SW480 (cell line): ENCODE measurements at regions not wholly inside any gene's neighbourhood (a gene's known extent, or its start where the extent isn't known, plus 50 kb on each side); places are given as distances from the start of the nearest gene placed in this dataset.
A peak's percentile ranks its signal among the peaks of the same experiment; 100 is the strongest.

ENCODE experiments used
- DNase-seq: peaks from one replicate; pipeline ENCODE4 v3.0.0-alpha.2; 2016; ENCODE audit warnings: low spot score

DNA sequence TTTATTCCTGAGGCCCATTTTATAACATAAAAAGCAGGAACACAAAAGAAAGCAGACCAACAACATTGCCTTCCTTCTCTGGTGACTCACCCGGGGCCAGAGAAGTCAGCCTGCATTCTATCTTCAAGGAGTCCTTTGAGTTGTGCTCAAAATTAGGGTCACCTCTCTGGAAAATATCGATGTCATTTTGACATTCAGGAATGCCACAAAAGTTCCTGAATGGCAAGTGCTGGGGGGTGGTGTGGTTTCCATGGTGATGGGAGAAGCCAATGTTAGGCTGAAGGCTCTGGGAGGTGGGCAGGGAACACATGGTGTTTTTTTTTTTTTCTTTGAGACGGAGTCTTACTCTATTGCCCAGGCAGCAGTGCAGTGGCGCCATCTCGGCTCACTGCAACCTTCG lies 159.6 kb downstream of the HAPSTR1 start:
- DNase-seq = no peak

DNA sequence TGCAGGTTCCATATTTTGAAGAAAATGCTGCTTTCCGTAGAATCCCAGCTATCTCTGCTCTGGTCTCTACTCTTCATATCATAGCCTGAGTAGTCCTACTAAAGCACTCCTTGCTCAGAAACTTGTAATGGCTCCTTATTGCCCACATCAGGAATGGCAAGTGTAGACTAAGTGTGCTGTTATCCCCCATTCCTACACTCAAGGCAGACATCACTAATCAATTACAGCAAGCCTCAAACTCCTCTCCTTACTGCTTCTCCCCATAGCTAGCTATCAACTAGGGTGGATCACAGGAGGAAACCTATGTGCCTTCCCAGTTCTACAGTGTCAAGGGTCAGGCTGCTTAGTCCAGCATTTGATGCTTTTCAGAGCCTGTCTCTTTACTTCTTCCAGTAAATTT lies 163.4 kb downstream of the HAPSTR1 start:
- no peak for DNase-seq

DNA sequence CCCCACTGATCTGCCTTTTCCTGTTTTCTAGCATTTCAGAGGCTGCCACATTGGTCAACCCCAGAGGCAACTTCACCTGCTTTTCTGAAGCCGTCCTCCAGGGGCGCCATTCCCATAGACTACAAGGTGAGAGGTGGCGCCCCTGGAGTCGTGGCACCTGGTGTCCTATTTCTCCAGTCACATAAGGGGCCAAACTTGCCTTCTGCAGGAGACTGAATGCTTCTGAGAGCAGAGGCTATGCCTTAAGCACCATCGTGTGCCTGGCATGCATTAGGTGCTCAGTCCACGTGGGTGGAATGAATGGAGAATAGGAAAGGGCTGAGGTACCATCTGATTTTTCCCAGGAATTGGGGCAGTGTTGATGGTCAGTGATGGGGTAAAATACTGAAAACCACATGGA lies 164.8 kb downstream of the HAPSTR1 start:
- peak; percentile 27 for DNase-seq

DNA sequence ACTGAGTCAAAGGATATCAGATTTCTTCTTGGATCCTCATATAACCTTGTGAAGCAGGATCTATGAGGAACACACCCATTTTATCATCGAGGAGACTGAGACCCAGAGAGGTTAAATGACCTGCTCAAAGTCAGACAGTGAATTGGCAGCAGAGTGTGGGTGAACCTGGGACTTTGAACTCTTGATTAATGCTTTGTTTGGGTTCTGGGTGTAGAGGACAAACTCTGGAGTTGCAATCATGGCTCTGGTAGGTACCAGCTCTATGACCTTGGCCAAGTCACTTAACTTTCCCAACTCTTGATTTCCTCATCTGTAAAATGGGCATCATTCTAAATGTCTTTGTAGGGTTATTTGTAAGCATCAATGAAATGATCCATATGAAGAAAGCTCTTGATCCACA lies 166.4 kb downstream of the HAPSTR1 start:
- DNase-seq = no peak

DNA sequence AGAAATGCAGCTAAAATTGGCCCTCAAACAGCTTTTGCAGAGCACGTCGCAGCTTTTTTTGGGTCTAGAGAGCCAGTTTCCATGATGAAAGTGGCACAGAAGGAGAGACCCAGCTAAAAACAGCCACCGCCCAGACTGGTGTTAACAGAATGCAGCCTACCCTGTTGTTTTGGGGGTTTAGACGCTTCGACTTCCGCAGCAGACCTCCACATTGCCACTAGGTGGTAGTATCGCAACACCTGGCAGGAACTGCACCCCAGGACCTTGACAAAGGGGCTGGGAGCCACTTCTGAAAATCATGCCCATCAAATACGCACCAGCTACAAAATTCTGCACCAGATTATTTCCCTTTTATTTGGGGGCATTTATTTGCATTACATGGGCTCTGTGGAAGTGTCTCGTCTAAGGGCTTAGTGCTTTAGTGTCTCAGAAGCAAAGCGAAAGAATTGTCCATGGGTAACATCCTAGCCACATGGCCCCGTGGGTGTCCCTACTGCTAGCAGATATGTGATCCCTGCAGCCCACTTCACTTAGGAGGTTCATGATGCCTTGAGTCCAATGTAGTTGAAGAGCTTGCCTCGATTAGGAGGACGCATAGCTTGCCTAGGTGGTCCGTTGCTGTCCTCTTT lies 167.1 kb downstream of the HAPSTR1 start:
- DNase-seq = peak; percentile 21

DNA sequence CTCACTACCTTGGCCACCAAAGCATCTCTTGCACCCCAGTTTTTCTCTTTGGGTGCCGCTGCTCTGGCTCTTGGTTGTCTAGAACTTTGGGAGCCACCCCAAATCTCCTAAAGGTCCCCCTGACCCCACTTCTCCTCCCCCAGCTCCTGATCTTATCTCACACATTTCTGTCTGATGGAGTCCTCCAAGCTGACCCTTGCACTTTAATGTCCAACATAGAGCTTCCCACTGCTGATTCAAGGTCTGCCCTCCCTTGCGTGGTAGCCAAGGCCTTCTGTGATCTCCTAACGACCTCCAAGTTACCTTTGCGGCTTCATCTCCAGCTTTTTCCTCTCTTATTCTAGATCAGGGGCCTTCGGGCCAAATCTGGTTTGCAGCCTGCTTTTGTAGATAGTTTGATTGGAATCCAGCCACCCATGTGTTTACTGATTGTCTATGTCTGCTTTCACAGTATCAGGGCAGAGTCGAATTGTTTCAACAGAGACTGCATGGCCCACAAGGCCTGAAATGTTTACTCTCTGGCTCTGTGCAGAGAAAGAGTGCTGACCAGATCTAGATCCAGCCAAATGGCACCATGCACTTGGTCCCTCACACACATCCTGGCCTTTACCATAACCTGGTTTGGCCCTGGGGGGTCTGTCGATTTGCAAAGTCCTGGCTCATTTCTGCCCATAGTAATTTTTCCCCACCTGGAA lies 168.6 kb downstream of the HAPSTR1 start:
- DNase-seq = no peak

DNA sequence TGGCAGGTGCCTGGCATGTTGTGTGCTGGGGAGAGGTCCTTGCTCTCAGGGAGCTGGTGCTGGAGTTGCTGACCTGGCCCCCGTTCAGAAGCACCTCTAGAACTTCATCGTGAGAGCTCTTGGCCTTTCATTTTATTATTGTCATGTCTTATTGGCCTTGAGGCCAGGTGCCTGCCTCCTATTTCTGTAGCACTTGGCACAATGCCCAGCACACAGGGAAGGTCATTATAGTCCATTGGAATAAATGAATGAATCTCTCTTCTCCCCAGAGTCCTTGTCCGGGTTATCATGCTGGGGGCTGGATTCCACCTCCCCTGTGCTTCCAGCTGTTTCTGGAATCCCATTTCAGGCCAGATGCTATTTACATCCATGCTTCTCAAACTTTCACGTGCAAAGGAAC lies 169.2 kb downstream of the HAPSTR1 start:
- DNase-seq = no peak

DNA sequence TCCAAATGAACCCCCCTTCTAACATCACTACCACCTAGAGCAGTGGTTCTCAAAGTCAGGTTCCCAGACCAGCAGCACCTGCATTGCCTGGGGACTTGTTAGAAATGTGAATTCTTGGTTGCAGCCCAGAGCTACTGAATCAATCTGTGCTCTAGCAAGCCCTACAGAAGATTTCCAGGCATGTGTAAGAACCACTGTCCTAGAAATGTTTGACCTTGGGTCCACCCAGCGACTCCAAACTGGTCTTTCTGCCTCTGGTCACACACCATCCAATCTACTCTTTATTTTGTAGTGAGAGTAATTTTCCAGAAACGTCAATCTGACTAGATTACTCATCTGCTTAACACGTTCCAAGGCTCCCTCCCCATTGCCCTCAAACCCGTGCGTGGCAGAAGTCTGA lies 169.9 kb downstream of the HAPSTR1 start:
- no peak for DNase-seq

DNA sequence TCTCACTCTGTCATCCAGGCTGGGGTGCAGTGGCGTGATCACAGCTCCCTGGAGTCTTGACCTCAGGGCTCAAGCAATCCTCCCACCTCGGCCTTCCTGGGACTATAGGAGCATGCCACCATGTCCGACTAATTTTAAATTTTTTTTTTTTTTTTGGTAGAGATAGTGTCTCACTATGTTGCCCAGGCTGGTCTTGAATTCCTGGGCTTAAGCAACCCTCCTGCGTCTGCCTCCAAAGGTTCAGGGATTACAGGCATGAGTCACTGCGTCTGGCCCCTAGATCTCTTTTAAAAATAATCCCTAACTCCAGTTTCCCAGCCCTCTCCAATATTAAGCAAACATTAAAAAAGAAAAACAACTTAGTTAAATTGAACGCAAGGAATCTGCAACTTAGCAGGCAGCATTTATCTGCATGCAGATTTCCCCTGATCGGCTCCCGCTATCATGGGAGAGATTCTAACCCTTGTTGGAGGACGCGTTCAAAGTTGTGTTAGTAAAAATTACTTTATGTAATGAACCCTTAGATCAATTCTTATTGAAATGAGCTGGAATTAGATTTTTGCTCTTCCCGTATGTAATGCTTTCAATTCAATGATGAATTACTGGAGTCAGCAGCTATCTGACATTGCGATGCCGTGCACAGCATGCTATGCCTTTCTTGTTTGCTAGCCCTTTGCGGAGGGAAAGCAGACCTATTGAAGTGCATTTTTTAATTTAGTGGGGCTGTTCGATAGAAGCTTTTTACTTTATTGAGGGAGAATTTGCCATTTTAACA lies 171.7 kb downstream of the HAPSTR1 start:
- no peak for DNase-seq

DNA sequence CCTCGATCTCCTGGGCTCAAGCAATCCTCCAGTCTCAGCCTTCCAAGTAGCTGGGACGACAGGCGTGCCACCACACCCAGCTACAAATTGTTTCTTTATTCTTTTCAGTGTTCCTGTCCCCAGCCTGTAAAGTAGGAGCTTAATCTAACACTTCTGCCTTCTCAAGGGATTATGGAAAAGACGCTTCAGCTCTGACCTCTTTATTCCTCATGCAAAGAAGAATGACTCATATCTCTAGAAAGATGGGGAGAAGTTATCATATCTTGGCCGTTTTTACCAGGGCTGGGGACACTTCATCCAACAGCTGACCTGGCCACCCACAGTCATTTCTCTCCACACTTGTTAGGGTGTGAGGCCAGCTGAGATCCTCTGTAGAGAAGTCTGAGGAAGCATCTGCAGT lies 172.6 kb downstream of the HAPSTR1 start:
- no peak for DNase-seq

DNA sequence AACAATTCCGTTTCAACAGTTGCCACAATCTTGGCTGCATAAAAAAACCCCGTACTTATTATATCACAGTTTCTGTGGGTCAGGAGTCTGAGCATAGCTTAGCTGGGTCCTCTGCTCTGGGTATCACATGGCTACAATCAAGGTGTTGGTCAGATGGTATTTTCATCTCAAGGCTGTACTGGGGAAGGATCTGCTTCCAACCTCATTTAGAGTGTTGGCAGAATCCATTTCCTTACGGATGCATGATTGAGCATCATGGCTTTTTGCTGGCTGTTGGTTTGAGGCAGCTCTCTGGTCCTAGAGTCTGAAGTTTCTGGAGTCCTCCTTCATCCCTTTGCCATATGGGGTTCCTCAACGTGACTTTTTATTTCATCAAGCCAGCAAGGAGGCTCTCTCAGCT lies 177.0 kb downstream of the HAPSTR1 start:
- no peak for DNase-seq

DNA sequence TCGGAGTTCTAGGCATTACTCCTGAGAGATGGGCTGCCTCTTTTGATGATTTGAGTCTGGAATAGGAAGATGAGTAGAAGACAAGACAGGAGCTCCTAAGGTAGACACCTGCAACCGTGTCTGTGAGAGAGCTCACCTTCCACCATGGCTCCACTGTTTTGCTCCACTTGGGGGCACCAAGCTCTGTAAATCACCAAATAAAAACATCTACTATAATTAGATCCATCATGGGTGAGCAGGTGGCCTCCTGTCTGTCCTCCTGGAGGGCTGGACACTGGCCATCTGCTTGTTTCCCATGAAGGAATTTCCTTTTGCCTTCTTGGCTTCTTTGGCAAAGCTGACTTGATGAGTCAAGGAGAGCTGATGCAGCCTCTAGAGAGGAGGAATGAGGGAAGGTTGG lies 179.0 kb downstream of the HAPSTR1 start:
- DNase-seq = no peak

DNA sequence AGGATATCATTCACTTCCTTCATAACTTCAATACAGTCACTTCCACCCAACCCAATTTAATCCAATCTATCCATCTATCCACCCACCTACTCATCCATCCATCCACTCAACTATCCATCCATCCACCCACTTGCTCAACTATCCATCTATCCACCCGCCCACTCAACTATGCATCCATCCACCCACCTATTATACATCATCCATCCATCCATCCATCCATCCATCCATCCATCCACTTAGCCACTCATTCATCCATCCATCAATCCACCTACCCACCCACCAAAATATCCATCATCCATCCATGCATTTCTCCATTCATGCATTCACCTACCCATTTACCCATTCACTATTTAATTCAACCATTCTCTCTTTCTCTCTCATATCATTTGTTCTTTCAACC lies 179.5 kb downstream of the HAPSTR1 start:
- DNase-seq = no peak

DNA sequence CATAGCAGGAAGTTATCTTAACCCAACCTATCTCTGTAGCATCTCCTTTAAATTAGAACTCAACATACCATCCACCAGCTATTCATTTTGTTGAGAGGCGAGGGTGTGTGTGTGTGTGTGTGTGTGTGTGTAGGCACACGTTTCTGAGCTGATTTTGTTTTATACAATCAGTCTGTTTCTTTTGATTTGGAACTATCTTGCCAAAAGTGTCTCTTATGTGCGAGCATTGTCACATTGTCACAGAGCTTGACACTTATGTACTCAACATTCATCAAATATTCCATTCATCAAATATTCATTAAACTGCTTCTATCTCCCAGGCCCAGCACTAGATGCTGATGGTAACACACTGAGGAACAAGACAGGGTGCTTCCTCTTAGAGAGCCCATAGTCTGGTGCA lies 180.4 kb downstream of the HAPSTR1 start:
- DNase-seq = no peak

DNA sequence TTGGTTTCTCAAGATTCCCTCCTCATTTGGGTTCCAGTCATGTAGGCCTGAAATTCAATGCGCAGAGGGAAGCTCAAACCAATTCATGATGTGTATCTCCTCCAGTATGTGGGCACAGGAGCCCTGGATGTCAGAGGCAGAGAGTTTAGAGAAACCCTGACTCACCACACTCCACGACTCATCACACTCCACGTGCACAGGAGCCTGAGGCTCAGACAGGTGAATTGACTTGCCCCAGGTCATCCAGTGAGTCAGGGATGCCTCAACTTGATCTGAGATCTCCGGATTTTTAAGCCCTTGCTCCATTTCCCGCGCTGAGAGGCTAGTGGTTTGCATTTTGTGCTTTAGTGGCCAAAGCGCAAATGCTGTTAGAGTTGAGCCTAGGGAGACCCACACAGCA lies 183.9 kb downstream of the HAPSTR1 start:
- DNase-seq = no peak

DNA sequence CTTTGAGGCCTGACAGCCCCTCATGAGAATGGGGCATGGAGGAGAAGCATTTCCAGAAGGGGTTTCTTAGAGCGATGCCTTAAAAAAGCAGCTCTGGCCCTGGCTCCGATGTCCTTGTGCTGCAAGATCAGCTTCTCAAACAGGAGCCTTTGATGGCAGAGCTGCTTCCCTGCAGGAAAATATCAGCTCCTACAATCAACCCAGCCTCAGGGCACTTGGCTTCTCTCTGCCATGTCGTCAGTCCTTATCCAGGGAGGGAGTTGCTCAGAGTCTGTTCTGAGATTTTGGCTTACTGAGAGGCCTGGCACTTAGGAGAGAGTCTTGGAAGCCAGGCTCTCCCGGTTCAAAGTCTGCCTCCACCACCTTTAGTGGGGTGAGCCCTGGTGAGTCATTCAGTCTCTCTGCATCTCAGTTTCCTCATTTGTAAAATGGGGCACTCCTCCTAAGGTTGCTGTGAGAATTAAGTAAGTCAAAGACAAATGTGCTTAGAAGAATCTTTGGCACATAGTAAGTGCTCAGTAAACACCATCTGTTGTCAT lies 184.4 kb downstream of the HAPSTR1 start:
- DNase-seq = no peak

DNA sequence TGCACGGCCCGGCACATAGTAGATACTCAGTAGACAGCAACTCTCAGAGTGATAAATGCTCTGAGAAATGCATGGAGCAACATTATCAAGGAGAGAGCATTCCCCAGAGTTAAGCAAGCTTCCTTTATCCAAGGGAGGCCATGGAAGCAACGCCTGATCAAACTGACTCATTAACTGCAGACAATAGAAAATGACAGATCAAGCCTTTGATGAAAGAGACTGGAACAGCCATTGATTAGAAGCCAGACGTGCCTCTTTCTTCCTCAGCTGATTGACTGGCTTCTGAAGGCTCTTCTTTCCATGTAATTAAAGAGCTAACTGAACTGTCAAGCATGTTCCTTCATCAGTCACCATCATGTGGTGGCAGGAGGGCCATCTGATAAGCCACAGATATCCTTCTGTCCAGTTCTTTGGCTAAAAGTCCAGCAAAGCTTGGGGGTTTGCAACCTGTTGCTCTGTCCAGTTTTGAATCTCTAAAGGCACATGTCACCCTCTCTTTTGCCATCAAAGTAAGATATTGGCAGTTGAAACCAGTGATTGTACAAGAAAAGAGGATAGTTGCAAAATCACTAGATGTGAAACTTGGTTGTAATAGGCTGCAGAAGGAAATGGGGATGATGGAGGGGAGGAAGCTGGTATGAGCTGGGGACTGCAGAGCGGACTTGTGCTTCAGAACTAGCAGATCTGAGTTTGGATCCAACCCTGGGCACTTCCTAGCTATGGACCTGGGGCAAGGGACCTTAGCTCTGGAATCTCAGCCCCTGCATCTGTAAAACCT lies 188.0 kb downstream of the HAPSTR1 start:
- no peak for DNase-seq

DNA sequence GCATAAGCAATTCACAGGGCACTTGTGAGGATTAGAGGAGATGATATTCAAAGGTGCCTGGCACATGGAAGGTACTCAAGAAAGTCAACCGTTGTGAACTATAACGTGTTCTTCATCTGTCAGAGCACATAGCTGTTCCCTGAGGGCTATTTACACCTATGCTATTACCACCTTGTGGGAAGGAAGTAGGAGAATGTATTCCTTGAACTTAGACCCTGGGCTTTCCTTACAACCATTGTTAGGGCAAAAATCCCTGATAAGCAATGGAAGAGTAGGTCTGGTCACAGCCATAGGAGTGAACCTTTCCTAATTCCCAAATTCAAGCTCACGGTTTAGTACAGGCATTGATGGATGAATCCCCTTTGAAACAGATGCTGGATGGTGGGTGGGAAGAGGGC lies 188.6 kb downstream of the HAPSTR1 start:
- no peak for DNase-seq

DNA sequence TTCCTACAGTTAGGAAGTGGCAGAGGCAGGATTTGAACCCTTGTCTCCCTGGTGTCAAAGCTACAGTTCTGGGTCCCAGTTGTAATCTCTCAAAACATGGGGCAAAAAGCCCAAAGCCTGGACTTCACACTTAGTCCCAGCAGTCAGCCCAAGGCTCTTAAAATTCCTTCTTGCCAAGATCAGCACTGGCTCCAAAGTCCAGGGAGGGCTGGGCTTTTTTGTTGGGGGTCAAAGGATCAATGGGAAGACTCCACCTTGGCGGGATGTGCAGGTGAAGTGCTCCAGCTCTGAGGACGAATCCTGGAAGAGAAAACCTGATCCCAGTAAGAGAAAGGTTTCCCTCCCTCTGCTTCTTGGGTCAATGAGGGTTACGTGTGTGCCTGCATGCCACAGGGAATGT lies 195.5 kb downstream of the HAPSTR1 start:
- no peak for DNase-seq

DNA sequence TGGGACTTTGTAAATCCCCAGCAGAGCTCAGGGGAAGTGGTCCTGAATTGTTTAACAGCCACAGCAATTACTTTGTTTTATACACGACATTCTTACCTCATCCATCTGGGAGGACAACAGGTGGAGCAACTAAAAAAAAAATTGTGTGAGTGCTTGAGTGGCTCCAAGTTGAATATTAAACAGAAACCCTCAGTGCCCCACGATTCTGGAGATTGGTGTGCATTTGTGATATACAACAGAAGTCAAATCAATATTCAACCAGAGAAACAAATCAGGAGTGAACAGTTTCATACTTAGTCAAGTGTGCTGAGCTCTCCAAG lies 204.8 kb downstream of the HAPSTR1 start:
- DNase-seq = no peak

DNA sequence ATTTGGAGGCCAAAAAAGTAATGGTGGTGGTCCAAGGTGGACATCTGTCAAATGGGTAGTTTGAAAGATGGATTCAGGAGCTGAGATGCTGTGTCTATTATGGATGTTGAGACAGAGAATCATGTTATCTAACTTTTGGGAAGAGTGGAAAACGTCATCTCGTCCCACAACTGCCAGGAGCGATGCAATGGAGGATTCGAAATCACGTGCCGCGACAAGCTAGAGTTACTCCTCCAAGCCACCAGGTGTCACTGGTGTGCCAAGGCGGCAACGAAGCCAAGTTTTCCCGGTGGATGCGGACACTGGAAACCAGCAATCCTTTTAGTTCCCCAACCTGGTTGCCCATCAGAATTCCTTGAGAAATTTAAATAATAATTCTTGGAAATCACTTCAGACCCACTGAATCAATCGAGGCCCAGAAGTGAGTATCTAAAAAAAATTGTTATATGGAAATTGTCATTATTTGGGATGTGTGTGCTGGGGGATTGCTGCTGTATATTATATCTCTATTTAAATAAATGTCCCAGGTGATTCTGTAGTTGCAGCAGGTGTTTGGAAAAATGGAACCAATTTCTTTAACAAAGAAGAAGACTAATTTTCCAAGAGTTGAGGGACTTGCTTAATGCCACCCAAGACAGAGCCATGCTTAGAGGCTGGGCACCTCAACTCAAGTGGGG lies 206.1 kb downstream of the HAPSTR1 start:
- DNase-seq = peak; percentile 45

DNA sequence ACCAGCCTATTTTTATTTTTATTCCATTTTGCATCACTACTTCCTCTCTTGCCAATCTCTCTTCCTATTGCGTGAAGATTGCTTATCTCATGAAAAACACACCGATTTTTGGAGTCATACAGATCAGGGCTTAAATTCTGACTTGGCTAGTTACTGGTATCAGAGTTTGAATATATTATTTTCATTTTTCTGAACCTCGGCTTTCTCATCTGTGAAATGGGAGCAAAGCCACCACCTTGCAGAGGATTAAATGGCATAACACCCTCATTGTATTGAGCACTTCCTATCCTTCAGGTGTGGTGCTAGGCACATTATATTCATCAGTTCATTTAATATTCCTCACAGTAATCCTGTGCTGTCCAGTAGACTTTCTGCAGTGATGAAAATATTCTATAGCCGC lies 208.8 kb downstream of the HAPSTR1 start:
- no peak for DNase-seq
